Amygdala (tissue), 56 donors: ENCODE measurements at regions not wholly inside any gene's neighbourhood (a gene's known extent, or its start where the extent isn't known, plus 50 kb on each side); places are given as distances from the start of the nearest gene placed in this dataset.
A peak's percentile ranks its signal among the peaks of the same experiment; 100 is the strongest.

Experiments
- DNase-seq, 56 donors: peaks; one replicate each; lab custom pipeline; 2025; lab: John Stamatoyannopoulos, UW

GRCh38 chr12:59839514-59839913 is 243.7 kb downstream of the SLC16A7 start:
- DNase-seq, result no peak

- no peak for DNase-seq
Observed at GRCh38 chr12:59843260-59843843, 247.5 kb downstream of the SLC16A7 start.

GRCh38 chr12:59844750-59845149 is 248.9 kb downstream of the SLC16A7 start:
- DNase-seq, result no peak

GRCh38 chr12:59845293-59845692 is 249.5 kb downstream of the SLC16A7 start:
- no peak for DNase-seq

GRCh38 chr12:59847127-59847526 is 251.3 kb downstream of the SLC16A7 start:
- DNase-seq, result no peak

GRCh38 chr12:59850268-59850667 is 254.4 kb downstream of the SLC16A7 start:
- DNase-seq, result no peak

- DNase-seq, result no peak
Observed at GRCh38 chr12:59858508-59859170, 262.8 kb downstream of the SLC16A7 start.

- no peak for DNase-seq
Observed at GRCh38 chr12:59859171-59859510, 263.3 kb downstream of the SLC16A7 start.

GRCh38 chr12:59861635-59862034 is 265.8 kb downstream of the SLC16A7 start:
- DNase-seq, result no peak

GRCh38 chr12:59867055-59867454 is 271.2 kb downstream of the SLC16A7 start:
- no peak for DNase-seq

GRCh38 chr12:59867689-59868088 is 271.9 kb downstream of the SLC16A7 start:
- DNase-seq, result no peak

- DNase-seq, result no peak
Observed at GRCh38 chr12:59871779-59872178, 275.9 kb downstream of the SLC16A7 start.

- DNase-seq, result no peak
Observed at GRCh38 chr12:59873136-59873535, 277.3 kb downstream of the SLC16A7 start.

- DNase-seq, result no peak
Observed at GRCh38 chr12:59874781-59875180, 279.0 kb downstream of the SLC16A7 start.

GRCh38 chr12:59886131-59886733 is 290.4 kb downstream of the SLC16A7 start:
- no peak for DNase-seq

GRCh38 chr12:59887178-59887577 is 291.3 kb downstream of the SLC16A7 start:
- DNase-seq, result no peak

GRCh38 chr12:59890896-59891579 is 295.2 kb downstream of the SLC16A7 start:
- no peak for DNase-seq

- peak in 11 of 56 donors; percentile 8 to 45 (median 14) for DNase-seq
Observed at GRCh38 chr12:59895166-59895775, 299.4 kb downstream of the SLC16A7 start.

GRCh38 chr12:59904874-59905521 is 309.2 kb downstream of the SLC16A7 start:
- no peak for DNase-seq

GRCh38 chr12:59911516-59911915 is 315.7 kb downstream of the SLC16A7 start:
- DNase-seq, result no peak

- no peak for DNase-seq
Observed at GRCh38 chr12:59916988-59917387, 321.2 kb downstream of the SLC16A7 start.
